Spleen (tissue), 3 donors: ENCODE measurements at regions not wholly inside any gene's neighbourhood (a gene's known extent, or its start where the extent isn't known, plus 50 kb on each side); places are given as distances from the start of the nearest gene placed in this dataset.

ENCODE experiments used
- POLR2A ChIP-seq, 3 donors: fragments of 450-650 bp; IDR thresholded peaks; one replicate each; pipeline ENCODE4 v1.5.1; 2017; ENCODE audit warnings: antibody characterized with exemption in 3 of 3, mild to moderate bottlenecking in 1 of 3
- POLR2AphosphoS5 ChIP-seq, 3 donors: sonication (generic); formaldehyde crosslinking; IDR thresholded peaks; one replicate each; pipeline ENCODE4 v1.5.1; 2017; ENCODE audit warnings: antibody characterized with exemption in 3 of 3

- TF ChIP-seq POLR2A (IDR thresholded peaks at IDR 0.05) (no peak), POLR2AphosphoS5 (IDR thresholded peaks at IDR 0.05) (no peak)
Observed at GRCh38 chr2:19216676-19217602, 141.5 kb downstream of the OSR1 start.
